Lower lobe of right lung (tissue), 2 donors: ENCODE measurements at regions not wholly inside any gene's neighbourhood (a gene's known extent, or its start where the extent isn't known, plus 50 kb on each side); places are given as distances from the start of the nearest gene placed in this dataset.

ENCODE experiments used
- ATAC-seq, 2 donors: fragments of 200-7000 bp; cut with Tn5 transposase; one replicate each; pipeline ENCODE4 v1.9.1; 2020 to 2022; ENCODE audit warnings: mild to moderate bottlenecking in 2 of 2, moderate library complexity in 2 of 2
- DNase-seq: peaks from one replicate; pipeline ENCODE4 v3.0.0-alpha.2; 2020
- H3K27ac ChIP-seq: fragments of 200-600 bp; one replicate; pipeline ENCODE4 v1.8.0; 2022
- H3K27me3 ChIP-seq: fragments of 200-600 bp; one replicate; pipeline ENCODE4 v1.8.0; 2022; ENCODE audit warnings: low read depth
- H3K36me3 ChIP-seq: fragments of 200-600 bp; one replicate; pipeline ENCODE4 v1.8.0; 2022; ENCODE audit warnings: mild to moderate bottlenecking
- H3K4me1 ChIP-seq: fragments of 200-600 bp; one replicate; pipeline ENCODE4 v1.8.0; 2022
- H3K4me3 ChIP-seq: fragments of 200-600 bp; one replicate; pipeline ENCODE4 v1.8.0; 2022; ENCODE audit warnings: mild to moderate bottlenecking
- H3K9me3 ChIP-seq: fragments of 200-600 bp; one replicate; pipeline ENCODE4 v1.8.0; 2022
- intact Hi-C: fragments of 100-400 bp; cut with DNase I; formaldehyde crosslinking; loops from one replicate; pipeline ENCODE4 v1.11.0; 2022
- TF ChIP-seq, protein P1 (sequence below): fragments of 200-600 bp; IDR thresholded peaks from one replicate; pipeline ENCODE4 v1.8.0; 2022; ENCODE audit warnings: antibody characterized with exemption, mild to moderate bottlenecking
- donor health status: DM: no; HTN: yes; CAD: no; lungs with severe emphysema.

GRCh38 chr2:220701115-220701514 is 871.0 kb downstream of the EPHA4 start:
- peaks cover 3% of the 10 kb centered on the region for H3K27me3 ChIP-seq
- intact Hi-C loops, result no loop called here
- TF ChIP-seq, protein P1, sequence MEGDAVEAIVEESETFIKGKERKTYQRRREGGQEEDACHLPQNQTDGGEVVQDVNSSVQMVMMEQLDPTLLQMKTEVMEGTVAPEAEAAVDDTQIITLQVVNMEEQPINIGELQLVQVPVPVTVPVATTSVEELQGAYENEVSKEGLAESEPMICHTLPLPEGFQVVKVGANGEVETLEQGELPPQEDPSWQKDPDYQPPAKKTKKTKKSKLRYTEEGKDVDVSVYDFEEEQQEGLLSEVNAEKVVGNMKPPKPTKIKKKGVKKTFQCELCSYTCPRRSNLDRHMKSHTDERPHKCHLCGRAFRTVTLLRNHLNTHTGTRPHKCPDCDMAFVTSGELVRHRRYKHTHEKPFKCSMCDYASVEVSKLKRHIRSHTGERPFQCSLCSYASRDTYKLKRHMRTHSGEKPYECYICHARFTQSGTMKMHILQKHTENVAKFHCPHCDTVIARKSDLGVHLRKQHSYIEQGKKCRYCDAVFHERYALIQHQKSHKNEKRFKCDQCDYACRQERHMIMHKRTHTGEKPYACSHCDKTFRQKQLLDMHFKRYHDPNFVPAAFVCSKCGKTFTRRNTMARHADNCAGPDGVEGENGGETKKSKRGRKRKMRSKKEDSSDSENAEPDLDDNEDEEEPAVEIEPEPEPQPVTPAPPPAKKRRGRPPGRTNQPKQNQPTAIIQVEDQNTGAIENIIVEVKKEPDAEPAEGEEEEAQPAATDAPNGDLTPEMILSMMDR, result no peak
- H3K4me3 ChIP-seq, result no peak overlapping the region
- no peaks in the 10 kb centered on the region for H3K36me3 ChIP-seq
- ATAC-seq, result no peak
- H3K27ac ChIP-seq, result no peak overlapping the region
- H3K4me1 ChIP-seq, result no peaks in the 10 kb centered on the region
- H3K9me3 ChIP-seq, result no peaks in the 10 kb centered on the region
- no peak for DNase-seq

DNA sequence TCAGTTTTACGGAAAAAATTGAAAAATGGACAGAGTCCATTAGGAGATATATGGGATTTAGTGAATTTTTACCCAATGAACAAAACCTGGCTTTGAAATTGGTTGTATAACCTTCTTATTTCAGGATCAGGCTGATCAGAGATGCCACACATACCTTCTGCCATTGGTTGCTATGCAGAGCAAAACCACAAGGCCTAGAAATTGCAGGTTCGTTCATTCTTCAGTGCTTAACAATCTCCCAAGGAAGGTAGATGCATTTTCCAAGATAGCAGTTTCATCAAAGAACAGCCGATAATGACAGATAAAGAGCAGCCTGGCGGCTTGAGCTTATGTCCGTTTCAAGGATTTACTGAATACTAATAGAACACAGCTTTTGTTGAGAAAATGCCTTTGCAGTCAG is 868.8 kb downstream of the EPHA4 start:
- no peaks in the 10 kb centered on the region for H3K36me3 ChIP-seq
- H3K4me3 ChIP-seq, result no peak overlapping the region
- no peaks in the 10 kb centered on the region for H3K4me1 ChIP-seq
- no peaks in the 10 kb centered on the region for H3K9me3 ChIP-seq
- TF ChIP-seq, protein P1, result no peak
- DNase-seq (no peak), ATAC-seq (no peak)
- intact Hi-C loops, result no loop called here
- no peak overlapping the region for H3K27ac ChIP-seq
- H3K27me3 ChIP-seq, result peaks cover 3% of the 10 kb centered on the region

DNA sequence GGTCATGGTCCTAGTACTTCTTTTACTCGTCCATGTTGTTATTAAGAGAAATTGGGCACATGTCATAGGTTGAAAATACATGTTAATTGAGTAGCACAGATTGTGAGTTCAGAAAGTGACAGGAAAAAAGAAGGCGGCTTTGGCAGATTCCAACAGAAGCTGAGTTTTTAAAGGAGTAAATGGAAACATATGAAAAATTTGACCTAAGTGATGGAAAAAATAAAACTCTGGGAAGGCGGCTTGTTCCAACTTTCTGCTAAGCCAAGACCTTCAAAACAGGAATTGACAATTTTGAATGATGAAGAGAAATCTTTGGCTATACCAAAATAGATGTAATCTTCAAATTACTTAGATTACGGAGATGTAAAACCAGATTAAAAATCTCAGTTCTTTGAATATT is 868.0 kb downstream of the EPHA4 start:
- no peak for ATAC-seq

DNA sequence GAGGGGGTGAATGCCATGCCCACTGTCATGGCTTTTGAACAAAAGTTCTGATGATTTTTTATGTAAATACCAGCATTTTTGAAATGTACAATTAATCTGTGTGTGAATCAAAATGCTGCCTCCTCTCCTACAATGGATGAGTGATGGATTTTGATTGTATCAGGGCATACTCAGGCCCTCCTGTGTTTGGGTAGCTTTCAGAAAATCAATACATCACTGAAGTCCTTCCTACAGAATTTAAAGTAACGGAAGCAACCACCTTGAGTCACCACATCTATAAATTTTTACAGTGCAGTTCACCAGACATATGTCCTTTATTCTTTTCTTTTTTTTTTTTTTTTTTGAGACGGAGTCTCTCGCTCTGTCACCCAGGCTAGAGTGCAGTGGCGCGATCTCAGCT is 867.3 kb downstream of the EPHA4 start:
- TF ChIP-seq, protein P1, result no peak
- DNase-seq (no peak), ATAC-seq (no peak)
- no peaks in the 10 kb centered on the region for H3K9me3 ChIP-seq
- H3K27me3 ChIP-seq, result peaks cover 3% of the 10 kb centered on the region
- no peaks in the 10 kb centered on the region for H3K4me1 ChIP-seq
- H3K27ac ChIP-seq, result no peak overlapping the region
- intact Hi-C loops, result no loop called here
- H3K36me3 ChIP-seq, result no peaks in the 10 kb centered on the region
- no peak overlapping the region for H3K4me3 ChIP-seq

More for the DNA sequence above, 868.0 kb downstream of the EPHA4 start:
- TF ChIP-seq, protein P1, result no peak
- intact Hi-C loops, result no loop called here
- no peaks in the 10 kb centered on the region for H3K36me3 ChIP-seq
- no peaks in the 10 kb centered on the region for H3K9me3 ChIP-seq
- H3K27ac ChIP-seq, result no peak overlapping the region
- H3K4me1 ChIP-seq, result no peaks in the 10 kb centered on the region
- DNase-seq, result no peak
- H3K4me3 ChIP-seq, result no peak overlapping the region
- H3K27me3 ChIP-seq, result peaks cover 3% of the 10 kb centered on the region

DNA sequence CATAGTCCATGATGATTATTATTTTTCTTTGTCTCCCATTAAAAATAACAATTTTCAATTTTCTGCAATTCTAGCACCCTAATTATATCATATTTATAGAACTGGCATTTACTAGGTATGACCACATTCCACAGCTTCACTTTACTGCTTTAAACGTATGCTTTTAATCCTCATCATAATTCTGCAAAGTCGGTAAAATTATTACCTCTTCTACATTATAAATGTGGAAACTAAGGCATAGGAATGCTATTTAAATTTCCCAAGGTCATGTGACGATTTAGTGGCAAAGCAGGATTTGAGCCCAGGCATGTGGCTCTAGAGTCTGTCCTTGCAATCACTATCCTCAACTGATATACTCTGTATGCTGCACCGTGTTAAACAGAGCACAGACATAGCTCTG is 866.4 kb downstream of the EPHA4 start:
- TF ChIP-seq, protein P1, result no peak

GRCh38 chr2:220707261-220707660 is 864.8 kb downstream of the EPHA4 start:
- DNase-seq (no peak), ATAC-seq (no peak)
- no peaks in the 10 kb centered on the region for H3K4me1 ChIP-seq
- H3K27me3 ChIP-seq, result peaks cover 3% of the 10 kb centered on the region
- TF ChIP-seq, protein P1, result no peak
- H3K9me3 ChIP-seq, result no peaks in the 10 kb centered on the region
- no peak overlapping the region for H3K27ac ChIP-seq
- intact Hi-C loops, result no loop called here
- H3K4me3 ChIP-seq, result no peak overlapping the region
- H3K36me3 ChIP-seq, result no peaks in the 10 kb centered on the region

More for the DNA sequence above, 866.4 kb downstream of the EPHA4 start:
- intact Hi-C loops, result no loop called here
- Histone ChIP-seq H3K36me3 (no peaks in the 10 kb centered on the region), H3K4me1 (no peaks in the 10 kb centered on the region), H3K27me3 (peaks cover 3% of the 10 kb centered on the region), H3K27ac (no peak overlapping the region), H3K9me3 (no peaks in the 10 kb centered on the region), H3K4me3 (no peak overlapping the region)
- DNase-seq (no peak), ATAC-seq (no peak)
